GM18909 (cell line): ENCODE measurements at regions not wholly inside any gene's neighbourhood (a gene's known extent, or its start where the extent isn't known, plus 50 kb on each side); places are given as distances from the start of the nearest gene placed in this dataset.

Experiments used
- ATAC-seq: cut with Tn5 transposase; IDR thresholded peaks from one replicate; pipeline ENCODE4 v1.9.1; 2021; ENCODE audit warnings: mild to moderate bottlenecking; ENCODE audit not compliant: unreplicated experiment, poor library complexity

GRCh38 chr10:123563581-123563855 is 102.6 kb upstream of the GPR26 start:
- no peak for ATAC-seq

- no peak for ATAC-seq
These were observed 102.2 kb upstream of the GPR26 start for GRCh38 chr10:123563994-123564393.

- no peak for ATAC-seq
These were observed 101.5 kb upstream of the GPR26 start for GRCh38 chr10:123564631-123565030.

GRCh38 chr10:123565691-123566660 is 100.2 kb upstream of the GPR26 start:
- ATAC-seq = no peak

GRCh38 chr10:123567984-123568739 is 98.0 kb upstream of the GPR26 start:
- no peak for ATAC-seq

GRCh38 chr10:123568751-123569150 is 97.4 kb upstream of the GPR26 start:
- no peak for ATAC-seq

GRCh38 chr10:123569436-123570035 is 96.6 kb upstream of the GPR26 start:
- ATAC-seq = no peak

GRCh38 chr10:123570051-123570897 is 95.9 kb upstream of the GPR26 start:
- no peak for ATAC-seq

GRCh38 chr10:123570898-123571515 is 95.1 kb upstream of the GPR26 start:
- no peak for ATAC-seq

- no peak for ATAC-seq
These were observed 94.2 kb upstream of the GPR26 start for GRCh38 chr10:123571978-123572377.

- no peak for ATAC-seq
These were observed 92.7 kb upstream of the GPR26 start for GRCh38 chr10:123573236-123574108.

GRCh38 chr10:123574109-123574698 is 92.0 kb upstream of the GPR26 start:
- no peak for ATAC-seq

- ATAC-seq = no peak
These were observed 91.0 kb upstream of the GPR26 start for GRCh38 chr10:123575105-123575504.

- no peak for ATAC-seq
These were observed 89.4 kb upstream of the GPR26 start for GRCh38 chr10:123576706-123577105.

GRCh38 chr10:123577921-123578461 is 88.2 kb upstream of the GPR26 start:
- no peak for ATAC-seq

- no peak for ATAC-seq
These were observed 87.4 kb upstream of the GPR26 start for GRCh38 chr10:123578721-123579120.

- no peak for ATAC-seq
These were observed 86.5 kb upstream of the GPR26 start for GRCh38 chr10:123579675-123580074.

GRCh38 chr10:123580426-123580825 is 85.7 kb upstream of the GPR26 start:
- no peak for ATAC-seq
